GM18907 (cell line): ENCODE measurements at regions not wholly inside any gene's neighbourhood (a gene's known extent, or its start where the extent isn't known, plus 50 kb on each side); places are given as distances from the start of the nearest gene placed in this dataset.

Source experiments
- ATAC-seq: cut with Tn5 transposase; IDR thresholded peaks from one replicate; pipeline ENCODE4 v1.9.1; 2021; ENCODE audit warnings: mild to moderate bottlenecking, moderate library complexity; ENCODE audit not compliant: unreplicated experiment

GRCh38 chr16:64184156-64184555 is 937.7 kb downstream of the CDH11 start:
- ATAC-seq, result no peak

GRCh38 chr16:64182985-64183384 is 938.9 kb downstream of the CDH11 start:
- ATAC-seq, result no peak

GRCh38 chr16:64181271-64181925 is 940.5 kb downstream of the CDH11 start:
- ATAC-seq, result no peak

- ATAC-seq, result no peak
Observed at GRCh38 chr16:64180136-64180900, 941.5 kb downstream of the CDH11 start.

- ATAC-seq, result no peak
Observed at GRCh38 chr16:64174327-64174726, 947.5 kb downstream of the CDH11 start.

GRCh38 chr16:64172652-64173051 is 949.2 kb downstream of the CDH11 start:
- ATAC-seq, result no peak

GRCh38 chr16:64172226-64172625 is 949.6 kb downstream of the CDH11 start:
- ATAC-seq, result no peak

GRCh38 chr16:64171632-64172031 is 950.2 kb downstream of the CDH11 start:
- no peak for ATAC-seq

- no peak for ATAC-seq
Observed at GRCh38 chr16:64168371-64168770, 953.5 kb downstream of the CDH11 start.

- no peak for ATAC-seq
Observed at GRCh38 chr16:64167936-64168335, 953.9 kb downstream of the CDH11 start.

GRCh38 chr16:64165368-64165767 is 956.5 kb downstream of the CDH11 start:
- no peak for ATAC-seq

- no peak for ATAC-seq
Observed at GRCh38 chr16:64162613-64163375, 959.1 kb downstream of the CDH11 start.

GRCh38 chr16:64159976-64160375 is 961.9 kb downstream of the CDH11 start:
- ATAC-seq, result no peak

- ATAC-seq, result no peak
Observed at GRCh38 chr16:64158941-64159588, 962.8 kb downstream of the CDH11 start.

- ATAC-seq, result no peak
Observed at GRCh38 chr16:64153718-64154117, 968.1 kb downstream of the CDH11 start.

- no peak for ATAC-seq
Observed at GRCh38 chr16:64151990-64152767, 969.7 kb downstream of the CDH11 start.

GRCh38 chr16:64150193-64150592 is 971.7 kb downstream of the CDH11 start:
- ATAC-seq, result no peak

- no peak for ATAC-seq
Observed at GRCh38 chr16:64149756-64150155, 972.1 kb downstream of the CDH11 start.

GRCh38 chr16:64148356-64148755 is 973.5 kb downstream of the CDH11 start:
- ATAC-seq, result no peak

- ATAC-seq, result no peak
Observed at GRCh38 chr16:64147941-64148340, 973.9 kb downstream of the CDH11 start.

GRCh38 chr16:64144617-64145016 is 977.2 kb downstream of the CDH11 start:
- ATAC-seq, result no peak
